HG03196 (cell line): ENCODE measurements at regions not wholly inside any gene's neighbourhood (a gene's known extent, or its start where the extent isn't known, plus 50 kb on each side); places are given as distances from the start of the nearest gene placed in this dataset.
"Not testable (repeated sequence)": the region's sequence is repeated elsewhere in the genome, so short reads cannot be mapped to it uniquely, and the experiment has no call there.

Experiments used
- ATAC-seq: cut with Tn5 transposase; IDR thresholded peaks from one replicate; pipeline ENCODE4 v1.9.1; 2021; ENCODE audit not compliant: unreplicated experiment

GRCh38 chr4:64216741-64217140, 192.5 kb downstream of the TECRL start:
- no peak for ATAC-seq

GRCh38 chr4:64205376-64205775, 203.9 kb downstream of the TECRL start:
- no peak for ATAC-seq

DNA sequence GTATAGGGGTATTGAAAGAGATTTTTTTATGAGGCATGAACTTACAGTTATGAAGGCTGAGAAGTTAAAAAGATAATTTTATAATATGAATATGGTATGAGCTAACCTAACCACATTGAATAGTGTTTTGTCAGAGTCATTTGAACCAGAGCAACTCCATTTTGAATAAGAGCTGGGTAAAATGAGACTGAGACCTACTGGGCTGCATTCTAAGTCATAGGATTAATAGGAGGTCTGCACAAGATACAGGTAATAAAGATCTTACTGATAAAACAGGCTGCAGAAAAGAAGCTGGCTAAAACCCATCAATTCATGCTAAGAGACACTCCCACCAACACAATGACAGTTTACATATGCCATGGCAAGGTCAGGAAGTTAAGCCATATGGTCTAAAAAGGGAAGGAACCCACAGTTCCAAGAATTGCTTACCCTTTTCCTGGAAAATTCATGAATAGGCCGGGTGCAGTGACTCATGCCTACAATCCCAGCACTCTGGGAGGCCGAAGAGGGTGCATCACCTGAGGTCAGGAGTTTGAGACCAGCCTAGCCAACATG, 209.2 kb downstream of the TECRL start:
- ATAC-seq = no peak

DNA sequence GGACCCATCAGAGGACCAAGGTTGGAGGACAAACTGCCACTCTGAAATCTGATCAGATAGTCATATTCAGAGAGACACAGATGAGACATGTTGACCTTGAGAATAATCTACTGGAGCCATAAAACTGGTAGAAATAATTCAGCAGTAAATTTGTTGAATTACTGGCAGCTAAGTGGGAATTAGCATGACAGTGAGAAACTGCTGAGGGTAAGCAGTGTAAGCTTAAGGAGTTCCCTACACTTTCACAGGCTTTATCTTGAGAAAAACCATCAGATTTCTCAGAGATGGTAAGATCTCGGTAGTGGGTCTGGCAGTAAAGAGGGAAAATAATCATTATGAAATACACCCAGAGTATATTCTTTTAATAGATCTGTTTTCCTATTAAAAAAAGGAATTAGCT, 213.7 kb downstream of the TECRL start:
- ATAC-seq = no peak

- no peak for ATAC-seq
Observed at GRCh38 chr4:64192731-64193412, 216.4 kb downstream of the TECRL start.

DNA sequence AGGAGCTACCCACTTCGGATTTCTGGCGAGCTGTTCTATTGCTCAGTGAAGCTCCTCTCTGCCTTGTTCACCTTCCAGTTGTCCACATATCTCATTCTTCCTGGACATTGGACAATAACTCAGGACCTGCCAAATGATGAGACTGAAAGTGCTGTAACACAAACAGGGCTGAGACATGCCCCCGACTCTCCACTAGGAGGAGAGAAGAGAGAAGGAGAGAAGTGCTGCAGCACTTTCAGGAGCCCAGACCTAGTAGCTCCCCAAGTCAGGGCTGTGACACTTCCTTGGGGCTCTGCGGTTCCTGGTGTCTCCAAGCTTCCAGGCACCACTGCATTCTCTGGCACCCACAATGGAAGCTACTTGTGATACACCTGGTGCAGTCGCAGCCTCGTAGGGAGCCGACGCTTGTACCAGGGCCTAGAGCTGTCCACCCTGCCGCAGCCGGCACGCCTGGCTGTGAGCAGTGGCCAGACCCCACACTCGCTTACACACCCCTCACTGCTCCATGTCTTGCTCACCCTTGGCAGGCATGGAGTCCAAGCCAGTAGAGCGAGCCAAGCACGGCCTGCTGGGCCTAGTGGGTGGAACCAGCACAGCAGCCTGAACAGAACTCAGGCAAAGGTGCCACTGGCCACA, 234.9 kb downstream of the TECRL start:
- no peak for ATAC-seq

DNA sequence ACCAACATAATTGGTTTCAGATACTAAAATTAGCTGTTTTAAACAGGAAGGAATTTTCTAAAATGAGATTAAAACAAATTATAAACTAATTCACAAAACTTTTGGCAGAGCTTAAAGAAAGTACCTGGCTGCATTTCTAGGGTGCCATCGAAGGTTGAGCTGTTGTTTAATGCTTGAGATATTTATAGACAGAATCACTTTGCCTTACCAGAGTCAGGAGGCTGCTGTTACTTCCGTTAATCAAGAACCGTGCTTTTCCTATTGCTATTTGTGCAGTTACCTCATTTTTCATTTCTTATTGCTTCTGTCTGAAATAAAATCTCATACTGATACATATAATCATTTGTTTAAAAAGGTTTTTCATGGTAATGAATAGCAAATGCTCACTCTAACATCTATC, 242.9 kb downstream of the TECRL start:
- ATAC-seq = no peak

GRCh38 chr4:64158648-64159326, 250.5 kb downstream of the TECRL start:
- peak; percentile 83 for ATAC-seq

- ATAC-seq = no peak
Observed at GRCh38 chr4:64157397-64157796, 251.9 kb downstream of the TECRL start.

DNA sequence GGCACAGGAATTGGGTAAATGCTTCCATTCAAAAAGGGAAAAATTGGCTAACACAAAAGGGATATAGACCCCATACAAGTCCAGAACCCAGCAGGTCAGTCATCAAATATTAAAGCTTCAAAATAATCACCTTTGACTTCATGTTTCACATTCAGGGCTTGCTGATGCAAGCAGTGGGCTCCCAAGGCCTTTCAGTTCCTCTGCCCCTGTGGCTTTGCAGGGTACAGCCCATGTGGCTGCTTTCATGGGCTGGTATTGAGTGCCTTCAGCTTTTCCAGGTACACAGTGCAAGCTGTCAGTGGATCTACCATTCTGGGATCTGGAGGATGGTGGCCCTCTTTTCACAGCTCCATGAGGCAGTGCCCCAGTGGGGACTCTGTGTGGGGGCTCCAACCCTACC, 253.0 kb downstream of the TECRL start:
- no peak for ATAC-seq

DNA sequence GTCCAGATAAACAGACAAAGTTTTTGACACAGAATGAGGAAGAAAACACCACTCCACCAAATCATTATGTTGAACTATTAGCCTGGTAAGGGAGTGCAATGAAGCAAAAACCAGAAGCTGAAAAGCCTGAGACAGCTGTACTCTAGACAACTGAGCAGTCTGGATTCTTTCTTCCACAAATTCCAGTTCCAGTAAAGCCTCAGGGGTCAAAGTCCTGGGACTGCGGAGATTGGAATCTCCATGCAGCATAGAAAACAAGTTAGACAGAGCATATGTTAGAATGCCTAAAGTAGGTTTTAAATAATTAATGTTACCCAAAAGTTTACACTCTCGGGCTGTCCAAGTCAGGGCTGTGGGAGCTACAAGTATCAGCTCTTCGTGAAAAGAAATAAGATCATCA, 263.2 kb downstream of the TECRL start:
- no peak for ATAC-seq

- ATAC-seq = no peak
Observed at GRCh38 chr4:64144994-64145393, 264.3 kb downstream of the TECRL start.

- no peak for ATAC-seq
Observed at GRCh38 chr4:64130907-64131306, 278.3 kb downstream of the TECRL start.

DNA sequence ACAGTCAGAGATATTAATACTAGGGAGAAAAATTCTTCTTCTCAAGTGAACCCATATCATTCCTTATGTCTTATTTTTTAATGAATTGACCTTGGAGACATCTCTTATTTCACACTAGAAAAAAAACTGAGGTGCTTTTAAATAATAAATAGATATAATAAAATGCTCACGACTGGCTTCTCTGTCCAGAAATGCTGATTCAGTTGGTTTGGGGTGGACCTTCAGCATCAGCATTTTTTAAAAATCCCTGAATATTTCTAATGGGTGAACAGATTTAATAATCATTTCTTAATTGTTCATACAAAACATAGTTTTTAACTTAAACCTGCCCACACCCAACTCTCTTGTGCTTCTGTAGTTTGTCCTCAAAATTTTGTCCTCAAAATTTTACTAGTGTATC, 283.9 kb downstream of the TECRL start:
- no peak for ATAC-seq

DNA sequence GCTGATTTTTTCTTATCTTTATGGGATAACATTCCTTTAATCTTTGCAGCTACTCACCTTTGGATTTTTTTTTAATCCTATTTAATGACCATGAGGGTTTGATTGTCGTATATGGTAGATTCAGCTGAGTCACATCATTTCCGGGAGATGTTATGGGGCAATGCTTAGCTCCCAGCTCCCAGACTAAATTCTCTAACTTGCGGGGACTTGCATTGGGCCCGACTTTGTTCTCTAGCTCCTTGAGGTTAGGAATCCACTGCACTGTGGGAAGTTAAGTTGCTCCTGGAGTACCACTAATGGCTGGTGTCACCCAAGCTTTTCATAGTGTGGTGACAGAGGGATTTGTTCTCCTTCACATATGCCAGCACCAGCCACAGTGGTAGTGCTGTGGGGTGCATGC, 287.4 kb downstream of the TECRL start:
- no peak for ATAC-seq

DNA sequence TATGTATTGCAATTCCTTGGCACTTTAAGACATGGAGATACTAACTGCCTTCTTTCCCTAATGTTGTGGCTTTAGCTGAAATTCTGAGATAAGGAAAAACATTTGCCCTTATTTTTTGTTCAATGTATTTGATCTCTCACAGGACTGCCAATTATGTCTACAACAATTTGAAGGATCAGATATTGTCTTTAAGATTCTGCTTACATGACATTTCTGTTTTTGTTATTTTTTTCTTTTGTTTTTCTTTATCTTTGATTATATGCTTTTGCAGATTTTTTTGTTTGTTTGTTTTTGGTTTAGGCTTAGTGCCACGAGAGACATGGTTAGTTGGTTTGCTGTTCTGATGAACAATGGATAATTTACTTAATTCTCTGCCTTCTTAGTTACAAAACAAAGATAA, 303.3 kb downstream of the TECRL start:
- no peak for ATAC-seq

GRCh38 chr4:64095398-64095797, 313.9 kb downstream of the TECRL start:
- ATAC-seq = no peak

- ATAC-seq = no peak
Observed at GRCh38 chr4:64079316-64079715, 329.9 kb downstream of the TECRL start.

- no peak for ATAC-seq
Observed at GRCh38 chr4:64068096-64068495, 341.2 kb downstream of the TECRL start.

- no peak for ATAC-seq
Observed at GRCh38 chr4:64062991-64063390, 346.3 kb downstream of the TECRL start.

- not testable (repeated sequence) for ATAC-seq
Observed at GRCh38 chr4:64037033-64037432, 372.2 kb downstream of the TECRL start.

GRCh38 chr4:64022560-64022959, 386.7 kb downstream of the TECRL start:
- ATAC-seq = no peak
